NOMO-1 treated with DMSO at 0.1 percent for 48 hours (cell line): ENCODE measurements at regions not wholly inside any gene's neighbourhood (a gene's known extent, or its start where the extent isn't known, plus 50 kb on each side); places are given as distances from the start of the nearest gene placed in this dataset.
"Not testable (repeated sequence)": the region's sequence is repeated elsewhere in the genome, so short reads cannot be mapped to it uniquely, and the experiment has no call there.

Experiments used
- DNase-seq: peaks from one replicate; lab custom pipeline; 2025; ENCODE audit not compliant: unreplicated experiment; lab: John Stamatoyannopoulos, UW

GRCh38 chr5:120083851-120084542 lies 380.1 kb upstream of the PRR16 start:
- no peak for DNase-seq

DNA sequence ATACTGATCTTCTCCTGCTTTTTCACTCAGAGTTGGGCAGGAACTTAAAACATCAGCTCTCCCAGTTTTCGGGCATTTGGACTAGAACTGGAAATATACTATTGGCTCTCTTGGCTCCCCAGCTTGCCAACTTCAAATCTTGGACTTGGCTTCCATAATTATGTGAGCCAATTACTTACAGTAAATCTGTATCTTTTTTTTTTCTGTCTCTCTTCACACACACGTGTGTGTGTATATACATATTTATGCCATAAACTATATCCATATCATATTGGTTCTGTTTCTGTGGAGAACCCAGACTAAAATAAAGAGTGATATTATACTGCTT lies 379.6 kb upstream of the PRR16 start:
- no peak for DNase-seq

GRCh38 chr5:120086081-120086480 lies 378.0 kb upstream of the PRR16 start:
- no peak for DNase-seq

DNA sequence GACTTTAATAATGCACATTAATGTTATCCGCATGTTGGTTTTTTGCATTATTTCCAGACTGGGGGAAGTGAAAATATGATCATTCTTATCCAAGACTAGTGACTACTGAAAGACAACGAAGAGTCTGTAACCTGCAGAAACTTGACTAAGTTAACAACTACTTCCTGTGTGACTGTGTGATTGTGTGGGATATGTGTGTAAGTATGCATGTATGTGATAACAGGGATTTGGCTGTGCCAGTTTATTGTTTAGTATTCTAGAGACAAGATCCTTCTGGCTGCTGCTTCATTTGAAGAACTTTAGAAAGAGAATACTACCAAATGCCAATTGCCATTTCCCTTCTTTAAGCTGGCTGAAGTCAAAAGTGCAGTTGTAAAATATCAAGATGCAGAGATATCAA lies 375.7 kb upstream of the PRR16 start:
- no peak for DNase-seq

GRCh38 chr5:120088836-120089235 lies 375.3 kb upstream of the PRR16 start:
- DNase-seq = no peak

DNA sequence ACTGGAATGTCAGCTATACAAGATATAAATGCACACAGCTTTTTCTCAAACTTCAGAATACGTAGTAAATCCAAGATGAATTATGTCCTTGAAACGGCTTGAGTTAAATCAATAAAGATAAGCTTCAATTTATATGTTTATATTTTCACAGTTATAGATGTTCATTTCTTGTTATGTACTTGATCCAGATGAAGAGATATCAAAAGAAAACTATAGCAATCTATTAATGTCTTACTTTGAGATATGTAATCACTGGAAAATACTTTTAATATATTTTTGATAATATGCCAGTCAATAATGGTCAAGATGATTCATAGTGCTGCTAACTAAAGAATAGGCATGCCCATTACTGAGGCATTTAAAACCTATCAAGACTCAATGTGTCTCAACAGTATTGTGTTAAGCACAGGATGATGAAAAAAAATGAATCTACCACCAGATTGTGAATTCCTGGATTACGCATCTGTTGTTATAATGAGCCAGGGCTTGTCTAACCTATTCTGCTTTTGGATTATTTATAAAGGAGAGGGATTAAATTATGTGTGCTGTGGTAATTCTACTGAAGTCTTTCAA lies 372.6 kb upstream of the PRR16 start:
- no peak for DNase-seq

- DNase-seq = no peak
Observed at GRCh38 chr5:120092649-120093048, 371.5 kb upstream of the PRR16 start.

DNA sequence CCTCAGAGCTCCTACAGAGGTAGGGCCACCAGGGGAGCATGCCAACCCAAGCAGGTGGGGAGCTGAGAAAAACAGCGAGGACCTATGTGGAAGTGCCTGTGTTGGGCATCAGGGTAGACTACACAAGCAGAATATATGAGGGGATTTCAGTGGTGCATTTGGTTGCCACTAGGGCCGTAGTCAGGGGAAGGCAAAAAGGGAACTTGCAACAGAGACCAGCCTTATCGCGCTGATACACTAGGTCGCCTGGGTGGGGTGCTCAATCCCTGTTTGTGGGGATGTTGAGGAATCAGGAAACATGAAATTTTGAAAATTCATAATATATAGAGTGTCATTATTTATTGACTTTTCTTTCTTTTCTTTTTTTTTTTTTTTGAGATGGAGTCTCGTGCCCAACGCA lies 370.9 kb upstream of the PRR16 start:
- peak; percentile 46 for DNase-seq

GRCh38 chr5:120096413-120096812 lies 367.7 kb upstream of the PRR16 start:
- DNase-seq = no peak

- DNase-seq = no peak
Observed at GRCh38 chr5:120098426-120098825, 365.7 kb upstream of the PRR16 start.

- DNase-seq = no peak
Observed at GRCh38 chr5:120098902-120099535, 365.1 kb upstream of the PRR16 start.

DNA sequence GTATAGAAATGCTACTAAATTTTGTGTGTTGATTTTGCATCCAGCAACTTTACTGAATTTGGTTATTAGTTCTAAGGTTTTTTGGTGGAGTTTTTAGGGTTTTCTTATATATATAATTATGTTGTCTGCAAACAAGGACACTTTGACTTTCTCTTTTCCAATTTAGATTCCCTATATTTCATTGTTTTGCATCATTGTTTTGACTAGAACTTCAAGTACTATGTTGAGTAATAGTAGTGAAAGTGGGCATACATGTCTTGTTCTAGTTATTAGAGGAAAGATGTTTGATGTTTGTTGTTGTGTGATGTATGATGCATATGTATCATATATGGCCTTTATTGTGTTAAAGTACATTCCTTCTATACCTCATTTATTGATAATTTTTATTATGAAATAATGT lies 362.3 kb upstream of the PRR16 start:
- DNase-seq = no peak

DNA sequence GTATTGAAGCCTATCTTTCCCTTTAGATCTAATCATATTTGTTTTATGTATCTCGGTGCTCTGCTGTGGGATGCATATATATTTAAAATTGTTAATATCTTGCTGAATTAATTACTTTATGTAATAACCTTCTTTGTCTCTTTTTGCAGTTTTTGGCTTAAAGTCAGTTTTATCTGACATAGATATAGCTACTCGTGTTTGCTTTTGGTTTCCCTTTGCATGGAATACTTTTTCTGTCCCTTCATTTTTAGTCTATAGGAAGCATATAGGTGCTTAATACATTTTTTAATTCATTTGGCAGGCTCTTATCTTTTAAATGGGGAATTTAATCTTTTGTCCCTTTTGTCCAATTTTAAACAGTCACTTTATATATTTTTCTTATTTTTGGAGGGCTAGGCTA lies 360.6 kb upstream of the PRR16 start:
- no peak for DNase-seq

- DNase-seq = no peak
Observed at GRCh38 chr5:120106912-120107525, 357.1 kb upstream of the PRR16 start.

DNA sequence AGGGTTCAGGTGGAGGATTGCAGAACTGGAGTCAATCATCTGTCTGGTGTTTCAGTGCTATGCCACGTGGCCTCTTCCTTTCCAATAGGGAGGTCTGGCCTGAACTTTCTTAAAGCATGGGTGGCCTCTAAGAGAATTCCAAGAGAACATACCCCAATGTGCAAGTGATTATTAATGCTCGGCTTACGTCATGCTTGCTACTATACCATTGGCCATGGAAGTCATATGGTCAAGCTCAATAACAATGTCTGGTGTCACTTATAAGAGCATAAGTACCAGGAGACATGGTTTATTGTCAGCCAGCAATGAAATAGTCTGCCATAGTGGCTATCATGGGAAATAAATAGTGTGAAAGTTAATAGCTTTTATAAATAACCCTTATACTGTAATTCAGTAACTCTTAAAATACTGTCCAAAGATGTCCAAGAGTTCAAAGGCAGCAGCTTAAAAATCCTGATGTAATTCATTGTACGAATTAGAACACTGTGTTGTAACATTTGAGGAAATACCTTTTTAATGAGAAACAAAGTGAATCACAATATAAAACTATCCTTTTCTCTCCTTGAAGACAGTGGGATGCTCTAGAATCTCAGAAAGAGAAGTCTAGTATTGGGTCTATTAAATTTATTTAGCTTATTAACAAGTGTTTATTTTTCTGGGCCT lies 355.4 kb upstream of the PRR16 start:
- DNase-seq = no peak

- DNase-seq = no peak
Observed at GRCh38 chr5:120122703-120123102, 341.4 kb upstream of the PRR16 start.

DNA sequence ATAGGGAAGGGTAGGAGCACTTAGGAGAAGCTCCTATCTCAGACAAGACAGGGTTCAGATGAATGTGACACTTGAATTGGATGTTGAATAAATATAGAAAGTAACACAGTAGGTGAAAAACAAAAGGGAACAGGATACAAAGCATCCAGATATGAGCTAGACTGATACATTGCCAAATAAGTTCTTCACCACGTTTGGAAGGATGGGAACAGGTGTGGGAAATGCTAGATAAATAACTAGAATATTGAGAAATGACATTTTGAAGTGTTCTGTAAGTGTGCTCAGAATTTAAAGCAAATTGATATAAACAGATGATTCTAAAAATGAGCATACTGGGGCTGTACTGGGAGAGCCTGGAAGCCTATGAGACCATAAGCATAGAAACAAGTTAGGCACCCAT lies 340.1 kb upstream of the PRR16 start:
- DNase-seq = no peak

- no peak for DNase-seq
Observed at GRCh38 chr5:120124961-120125360, 339.1 kb upstream of the PRR16 start.

- DNase-seq = not testable (repeated sequence)
Observed at GRCh38 chr5:120132347-120132746, 331.8 kb upstream of the PRR16 start.

- DNase-seq = no peak
Observed at GRCh38 chr5:120134944-120135343, 329.2 kb upstream of the PRR16 start.

GRCh38 chr5:120137582-120137981 lies 326.5 kb upstream of the PRR16 start:
- no peak for DNase-seq

- DNase-seq = peak; percentile 62
Observed at GRCh38 chr5:120139039-120139438, 325.1 kb upstream of the PRR16 start.
